Esophagus muscularis mucosa (tissue), 4 donors: ENCODE measurements at regions not wholly inside any gene's neighbourhood (a gene's known extent, or its start where the extent isn't known, plus 50 kb on each side); places are given as distances from the start of the nearest gene placed in this dataset.

Experiments
- EP300 ChIP-seq: sonication (generic); formaldehyde crosslinking; IDR thresholded peaks from one replicate; pipeline ENCODE4 v1.6.1; 2017; ENCODE audit warnings: antibody characterized with exemption
- POLR2A ChIP-seq: fragments of 450-650 bp; IDR thresholded peaks from one replicate; pipeline ENCODE4 v1.6.1; 2017; ENCODE audit warnings: antibody characterized with exemption, moderate library complexity, mild to moderate bottlenecking, low read depth
- POLR2AphosphoS5 ChIP-seq, 2 donors: sonication (generic); formaldehyde crosslinking; IDR thresholded peaks; one replicate each; pipeline ENCODE4 v1.6.1; 2017; ENCODE audit warnings: antibody characterized with exemption in 2 of 2
- TF ChIP-seq, protein P1 (sequence below), 3 experiments: fragments of 200-600 bp in 2 of 3; fragments of 450-650 bp in 1 of 3; sonication (generic) in 2 of 3; IDR thresholded peaks; one replicate each; pipeline ENCODE4 v1.5.1; 2017 to 2019; ENCODE audit warnings: antibody characterized with exemption in 3 of 3, mild to moderate bottlenecking in 2 of 3, moderate library complexity in 1 of 3

DNA sequence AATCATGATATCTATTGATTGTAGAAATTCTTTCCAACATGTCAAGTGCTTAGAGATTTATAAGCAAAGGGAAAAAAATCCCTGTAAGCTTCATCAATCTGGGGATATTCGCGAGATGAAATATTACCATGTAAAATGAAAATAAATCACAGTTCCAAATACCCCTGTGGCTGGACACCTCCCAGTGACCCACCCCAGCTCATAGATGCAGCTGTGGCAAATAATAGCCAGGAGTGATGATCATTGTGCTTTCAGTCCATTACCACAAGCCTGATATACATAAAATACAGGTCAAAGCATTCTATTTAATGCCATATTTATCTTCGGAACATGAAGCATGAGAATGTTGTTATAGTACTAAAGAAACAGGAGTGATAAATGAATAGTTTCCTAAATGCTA lies 274.9 kb upstream of the LRRC7 start:
- no peak for TF ChIP-seq EP300
- TF ChIP-seq, protein P1, sequence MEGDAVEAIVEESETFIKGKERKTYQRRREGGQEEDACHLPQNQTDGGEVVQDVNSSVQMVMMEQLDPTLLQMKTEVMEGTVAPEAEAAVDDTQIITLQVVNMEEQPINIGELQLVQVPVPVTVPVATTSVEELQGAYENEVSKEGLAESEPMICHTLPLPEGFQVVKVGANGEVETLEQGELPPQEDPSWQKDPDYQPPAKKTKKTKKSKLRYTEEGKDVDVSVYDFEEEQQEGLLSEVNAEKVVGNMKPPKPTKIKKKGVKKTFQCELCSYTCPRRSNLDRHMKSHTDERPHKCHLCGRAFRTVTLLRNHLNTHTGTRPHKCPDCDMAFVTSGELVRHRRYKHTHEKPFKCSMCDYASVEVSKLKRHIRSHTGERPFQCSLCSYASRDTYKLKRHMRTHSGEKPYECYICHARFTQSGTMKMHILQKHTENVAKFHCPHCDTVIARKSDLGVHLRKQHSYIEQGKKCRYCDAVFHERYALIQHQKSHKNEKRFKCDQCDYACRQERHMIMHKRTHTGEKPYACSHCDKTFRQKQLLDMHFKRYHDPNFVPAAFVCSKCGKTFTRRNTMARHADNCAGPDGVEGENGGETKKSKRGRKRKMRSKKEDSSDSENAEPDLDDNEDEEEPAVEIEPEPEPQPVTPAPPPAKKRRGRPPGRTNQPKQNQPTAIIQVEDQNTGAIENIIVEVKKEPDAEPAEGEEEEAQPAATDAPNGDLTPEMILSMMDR (IDR thresholded peaks at IDR 0.05): no peak
- no peak for TF ChIP-seq POLR2AphosphoS5 (IDR thresholded peaks at IDR 0.05)
- TF ChIP-seq POLR2A: no peak
